ENCODE measurements at regions not wholly inside any gene's neighbourhood (a gene's known extent, or its start where the extent isn't known, plus 50 kb on each side); places are given as distances from the start of the nearest gene placed in this dataset.

- no peaks in the 10 kb centered on the region for H3K36me3 ChIP-seq (ENCODE audit: control insufficient read depth, insufficient read depth, low read length)
- H3K79me2 ChIP-seq = no peaks in the 10 kb centered on the region
- H3K9ac ChIP-seq = no peak overlapping the region
- TF ChIP-seq CTCF (IDR thresholded peaks at IDR 0.05) = no peak
- no peak overlapping the region for H3K27ac ChIP-seq
- H3K4me3 ChIP-seq (ENCODE audit: low read depth, low read length) = no peak overlapping the region
- H3K9me3 ChIP-seq (ENCODE audit: control insufficient read depth, low read length) = no peaks in the 10 kb centered on the region
- H3K27me3 ChIP-seq (ENCODE audit: control insufficient read depth, insufficient read depth, low read length) = no peaks in the 10 kb centered on the region
- no peak overlapping the region for H3K4me2 ChIP-seq (ENCODE audit: low read length)
- no peak overlapping the region for H2AFZ ChIP-seq
- no peaks in the 10 kb centered on the region for H3K4me1 ChIP-seq
Observed at GRCh38 chr4:38189445-38189844, 229.2 kb downstream of the PTTG2 start.

GRCh38 chr4:38190717-38191178 lies 230.6 kb downstream of the PTTG2 start:
- H3K4me1 ChIP-seq = no peaks in the 10 kb centered on the region
- no peak overlapping the region for H3K9ac ChIP-seq

GRCh38 chr4:38192516-38192915 lies 232.3 kb downstream of the PTTG2 start:
- TF ChIP-seq CTCF (IDR thresholded peaks at IDR 0.05) = no peak
- H3K4me2 ChIP-seq (ENCODE audit: low read length) = no peak overlapping the region

More at GRCh38 chr4:38190717-38191178, 230.6 kb downstream of the PTTG2 start:
- H3K4me3 ChIP-seq (ENCODE audit: low read depth, low read length) = no peak overlapping the region
- no peaks in the 10 kb centered on the region for H3K79me2 ChIP-seq
- no peak overlapping the region for H3K27ac ChIP-seq
- H3K27me3 ChIP-seq (ENCODE audit: control insufficient read depth, insufficient read depth, low read length) = no peaks in the 10 kb centered on the region
- no peak overlapping the region for H2AFZ ChIP-seq
- no peaks in the 10 kb centered on the region for H3K36me3 ChIP-seq (ENCODE audit: control insufficient read depth, insufficient read depth, low read length)
- no peak for TF ChIP-seq CTCF (IDR thresholded peaks at IDR 0.05)
- H3K4me2 ChIP-seq (ENCODE audit: low read length) = no peak overlapping the region
- H3K9me3 ChIP-seq (ENCODE audit: control insufficient read depth, low read length) = no peaks in the 10 kb centered on the region

GRCh38 chr4:38193236-38193863 lies 233.2 kb downstream of the PTTG2 start:
- Histone ChIP-seq H3K9ac (no peak overlapping the region), H3K4me1 (no peaks in the 10 kb centered on the region), H3K4me2 (ENCODE audit: low read length) (no peak overlapping the region), H2AFZ (no peak overlapping the region), H3K36me3 (ENCODE audit: control insufficient read depth, insufficient read depth, low read length) (no peaks in the 10 kb centered on the region), H3K27me3 (ENCODE audit: control insufficient read depth, insufficient read depth, low read length) (no peaks in the 10 kb centered on the region), H3K79me2 (no peaks in the 10 kb centered on the region), H3K4me3 (ENCODE audit: low read depth, low read length) (no peak overlapping the region), H3K9me3 (ENCODE audit: control insufficient read depth, low read length) (no peaks in the 10 kb centered on the region), H3K27ac (no peak overlapping the region)
- TF ChIP-seq CTCF (IDR thresholded peaks at IDR 0.05) = no peak

More at GRCh38 chr4:38192516-38192915, 232.3 kb downstream of the PTTG2 start:
- Histone ChIP-seq H3K36me3 (ENCODE audit: control insufficient read depth, insufficient read depth, low read length) (no peaks in the 10 kb centered on the region), H3K4me3 (ENCODE audit: low read depth, low read length) (no peak overlapping the region), H2AFZ (no peak overlapping the region), H3K9ac (no peak overlapping the region), H3K27me3 (ENCODE audit: control insufficient read depth, insufficient read depth, low read length) (no peaks in the 10 kb centered on the region), H3K27ac (no peak overlapping the region), H3K79me2 (no peaks in the 10 kb centered on the region), H3K9me3 (ENCODE audit: control insufficient read depth, low read length) (no peaks in the 10 kb centered on the region), H3K4me1 (no peaks in the 10 kb centered on the region)

GRCh38 chr4:38194047-38194602 lies 233.9 kb downstream of the PTTG2 start:
- Histone ChIP-seq H3K9ac (no peak overlapping the region), H3K9me3 (ENCODE audit: control insufficient read depth, low read length) (no peaks in the 10 kb centered on the region), H3K27ac (no peak overlapping the region), H3K4me3 (ENCODE audit: low read depth, low read length) (no peak overlapping the region), H2AFZ (no peak overlapping the region), H3K27me3 (ENCODE audit: control insufficient read depth, insufficient read depth, low read length) (no peaks in the 10 kb centered on the region), H3K79me2 (no peaks in the 10 kb centered on the region), H3K4me1 (no peaks in the 10 kb centered on the region), H3K4me2 (ENCODE audit: low read length) (no peak overlapping the region), H3K36me3 (ENCODE audit: control insufficient read depth, insufficient read depth, low read length) (no peaks in the 10 kb centered on the region)
- no peak for TF ChIP-seq CTCF (IDR thresholded peaks at IDR 0.05)
